ENCODE measurements at regions not wholly inside any gene's neighbourhood (a gene's known extent, or its start where the extent isn't known, plus 50 kb on each side); places are given as distances from the start of the nearest gene placed in this dataset.

DNA sequence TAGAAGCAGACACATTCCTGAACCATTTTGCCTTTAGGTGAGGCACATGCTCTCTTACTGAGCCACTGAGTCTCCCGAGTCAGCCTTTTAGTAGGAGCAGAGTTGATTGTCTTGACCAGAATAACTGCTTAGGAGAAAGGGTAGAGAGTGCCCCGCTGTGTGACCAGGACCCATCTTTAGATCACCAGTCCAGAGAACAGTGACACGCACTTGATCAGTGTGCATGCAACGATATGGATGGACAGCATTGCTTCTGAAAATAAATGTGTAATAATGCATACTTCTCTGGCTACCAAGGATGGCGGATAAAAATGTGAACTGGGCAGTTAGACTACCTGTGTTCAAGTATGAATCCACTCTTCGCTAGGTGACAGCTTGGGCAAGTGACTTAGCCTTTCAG, 897.7 kb downstream of the TRIML1 start:
- Histone ChIP-seq H3K27me3 (replicated peaks) (no peaks in the 10 kb centered on the region), H3K4me3 (no peak overlapping the region), H3K36me3 (no peaks in the 10 kb centered on the region)

DNA sequence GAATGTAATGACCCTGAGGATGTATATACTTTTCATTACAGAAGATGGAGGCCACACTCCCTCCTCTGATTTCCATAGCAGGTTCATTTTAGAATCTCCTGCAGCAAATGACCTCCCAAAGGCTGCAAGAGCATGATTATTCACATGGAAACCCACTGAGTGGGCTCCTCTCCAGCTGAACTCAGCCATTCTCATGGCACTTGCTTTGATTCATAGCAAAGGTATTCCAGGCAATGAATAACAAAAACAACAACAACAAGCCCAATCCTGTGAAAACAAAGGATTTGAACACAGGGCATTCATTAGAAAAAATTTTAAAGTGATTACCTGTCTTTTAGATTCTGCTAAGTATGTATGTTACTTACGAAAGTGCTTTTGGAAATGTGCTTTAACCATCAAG, 894.0 kb upstream of the FRG1 start:
- H3K4me3 ChIP-seq = no peak overlapping the region
- no peak overlapping the region for H3K27ac ChIP-seq
- DNase-seq (ENCODE audit: low read depth in 1 of 2, low spot score in 2 of 2) = no peak
- no peaks in the 10 kb centered on the region for H3K4me1 ChIP-seq (replicated peaks)
- H3K36me3 ChIP-seq = no peaks in the 10 kb centered on the region
- H3K9me3 ChIP-seq (replicated peaks) = no peaks in the 10 kb centered on the region
- H3K27me3 ChIP-seq (replicated peaks) = no peaks in the 10 kb centered on the region

More for the DNA sequence above, 897.7 kb downstream of the TRIML1 start:
- no peak for DNase-seq (ENCODE audit: low read depth in 1 of 2, low spot score in 2 of 2)
- H3K9me3 ChIP-seq (replicated peaks) = no peaks in the 10 kb centered on the region
- H3K27ac ChIP-seq = no peak overlapping the region
- H3K4me1 ChIP-seq (replicated peaks) = no peaks in the 10 kb centered on the region

DNA sequence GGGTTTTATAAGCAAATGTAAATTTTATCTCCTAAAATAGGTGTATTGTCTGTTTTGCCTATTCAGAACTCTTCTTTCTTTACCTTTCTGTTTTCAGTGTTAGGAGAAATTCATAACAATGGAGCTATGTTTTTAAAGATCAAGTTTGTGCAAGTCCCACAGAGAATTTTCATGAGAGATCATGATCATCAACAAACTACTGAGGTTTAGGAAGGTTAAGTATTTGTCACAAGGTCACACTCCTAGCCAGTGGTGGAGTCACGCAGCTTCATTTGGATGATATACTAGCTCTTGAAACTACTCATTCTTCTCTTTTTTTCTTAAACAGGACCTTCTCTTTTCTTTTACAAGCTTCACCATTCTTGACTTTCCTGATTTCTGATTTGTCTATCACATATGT, 892.6 kb upstream of the FRG1 start:
- DNase-seq (ENCODE audit: low read depth in 1 of 2, low spot score in 2 of 2) = no peak
- H3K36me3 ChIP-seq = no peaks in the 10 kb centered on the region
- no peak overlapping the region for H3K27ac ChIP-seq
- no peaks in the 10 kb centered on the region for H3K27me3 ChIP-seq (replicated peaks)
- no peak overlapping the region for H3K4me3 ChIP-seq
- H3K9me3 ChIP-seq (replicated peaks) = no peaks in the 10 kb centered on the region
- H3K4me1 ChIP-seq (replicated peaks) = no peaks in the 10 kb centered on the region

DNA sequence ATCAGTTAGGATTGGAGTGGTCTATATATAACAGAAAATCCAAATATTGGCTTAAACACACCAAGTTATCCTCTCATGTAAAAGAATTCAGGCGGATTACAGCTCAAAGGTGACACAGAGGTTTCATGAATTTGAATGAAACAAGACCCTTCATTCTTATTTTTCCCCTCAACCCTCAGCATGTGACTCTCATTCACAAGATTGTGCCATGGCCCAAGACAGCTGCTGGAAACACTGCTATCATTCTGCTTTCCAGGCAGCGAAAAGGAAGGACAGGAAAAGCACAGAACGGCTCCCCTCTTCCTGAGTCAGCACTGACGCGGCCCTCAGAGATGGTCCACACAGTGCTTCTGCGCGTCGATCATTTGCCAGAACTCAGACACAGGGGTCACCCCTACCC, 891.0 kb upstream of the FRG1 start:
- Histone ChIP-seq H3K9me3 (replicated peaks) (no peaks in the 10 kb centered on the region), H3K4me3 (no peak overlapping the region), H3K36me3 (no peaks in the 10 kb centered on the region), H3K4me1 (replicated peaks) (no peaks in the 10 kb centered on the region), H3K27me3 (replicated peaks) (no peaks in the 10 kb centered on the region), H3K27ac (no peak overlapping the region)
- no peak for DNase-seq (ENCODE audit: low read depth in 1 of 2, low spot score in 2 of 2)

DNA sequence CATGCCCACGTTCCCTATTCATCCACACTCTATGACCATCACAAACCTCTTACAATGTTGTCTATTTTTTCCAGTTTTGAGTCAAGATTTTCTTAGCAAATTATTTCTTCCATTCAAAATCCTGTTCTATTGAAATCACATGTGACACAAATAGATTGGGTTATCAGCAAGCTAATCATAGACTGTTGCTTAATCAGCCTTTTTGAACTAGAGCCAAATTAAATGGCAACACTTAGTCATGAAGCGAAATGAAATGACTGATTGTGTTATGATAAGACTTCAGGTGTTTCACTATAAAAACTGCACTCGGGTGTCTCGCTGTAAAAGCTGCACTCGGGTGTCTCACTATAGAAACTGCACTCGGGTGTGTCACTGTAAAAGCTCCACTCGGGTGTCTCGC, 890.0 kb upstream of the FRG1 start:
- Histone ChIP-seq H3K36me3 (no peaks in the 10 kb centered on the region), H3K27me3 (replicated peaks) (no peaks in the 10 kb centered on the region), H3K4me3 (no peak overlapping the region), H3K4me1 (replicated peaks) (no peaks in the 10 kb centered on the region), H3K9me3 (replicated peaks) (no peaks in the 10 kb centered on the region), H3K27ac (no peak overlapping the region)
- DNase-seq (ENCODE audit: low read depth in 1 of 2, low spot score in 2 of 2) = no peak

DNA sequence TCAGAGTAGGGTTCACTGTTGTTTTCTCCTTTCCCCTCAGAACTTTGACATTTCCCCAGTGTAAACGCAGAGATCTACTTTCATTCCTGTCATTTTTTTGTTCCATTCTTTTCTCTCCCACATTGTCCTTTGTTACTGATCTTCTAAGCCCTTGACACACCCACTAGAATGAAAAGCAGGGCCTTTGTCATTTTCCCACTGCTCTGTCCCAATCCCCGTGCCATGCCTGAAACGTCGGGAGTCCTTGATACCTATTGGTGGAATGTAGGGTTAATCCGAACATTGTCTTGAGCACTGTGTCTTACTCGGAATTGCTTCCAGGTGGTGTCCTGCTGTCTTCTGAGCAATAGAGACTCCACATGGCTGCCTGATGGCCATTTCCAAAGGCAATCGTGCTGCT, 887.1 kb upstream of the FRG1 start:
- no peak for DNase-seq (ENCODE audit: low read depth in 1 of 2, low spot score in 2 of 2)
- Histone ChIP-seq H3K36me3 (no peaks in the 10 kb centered on the region), H3K9me3 (replicated peaks) (no peaks in the 10 kb centered on the region), H3K4me3 (no peak overlapping the region), H3K27me3 (replicated peaks) (no peaks in the 10 kb centered on the region), H3K4me1 (replicated peaks) (no peaks in the 10 kb centered on the region), H3K27ac (no peak overlapping the region)

DNA sequence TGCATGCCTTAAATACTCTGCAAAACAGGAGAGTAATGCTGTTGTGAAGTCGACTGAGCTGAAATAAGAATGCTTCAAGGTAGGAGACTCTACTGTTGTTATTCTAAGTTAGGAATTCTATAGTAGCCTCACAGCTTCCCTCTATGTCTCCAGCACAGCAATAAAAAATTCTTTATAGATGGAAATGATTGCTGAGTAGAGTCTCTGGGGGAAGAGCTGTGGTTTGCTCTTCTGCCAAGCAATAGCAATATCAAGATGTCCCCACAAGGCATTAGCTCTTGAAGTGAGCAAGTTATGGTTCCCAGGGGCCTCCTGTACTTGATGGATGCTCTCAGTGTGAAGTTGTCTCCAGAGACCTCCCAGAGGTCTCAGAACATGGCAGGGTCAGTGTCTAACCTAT, 880.6 kb upstream of the FRG1 start:
- Histone ChIP-seq H3K27ac (no peak overlapping the region), H3K4me1 (replicated peaks) (no peaks in the 10 kb centered on the region), H3K27me3 (replicated peaks) (no peaks in the 10 kb centered on the region), H3K9me3 (replicated peaks) (no peaks in the 10 kb centered on the region; the same call in 1 of the 2 replicates), H3K4me3 (no peak overlapping the region), H3K36me3 (no peaks in the 10 kb centered on the region)
- no peak for DNase-seq (ENCODE audit: low read depth in 1 of 2, low spot score in 2 of 2)

DNA sequence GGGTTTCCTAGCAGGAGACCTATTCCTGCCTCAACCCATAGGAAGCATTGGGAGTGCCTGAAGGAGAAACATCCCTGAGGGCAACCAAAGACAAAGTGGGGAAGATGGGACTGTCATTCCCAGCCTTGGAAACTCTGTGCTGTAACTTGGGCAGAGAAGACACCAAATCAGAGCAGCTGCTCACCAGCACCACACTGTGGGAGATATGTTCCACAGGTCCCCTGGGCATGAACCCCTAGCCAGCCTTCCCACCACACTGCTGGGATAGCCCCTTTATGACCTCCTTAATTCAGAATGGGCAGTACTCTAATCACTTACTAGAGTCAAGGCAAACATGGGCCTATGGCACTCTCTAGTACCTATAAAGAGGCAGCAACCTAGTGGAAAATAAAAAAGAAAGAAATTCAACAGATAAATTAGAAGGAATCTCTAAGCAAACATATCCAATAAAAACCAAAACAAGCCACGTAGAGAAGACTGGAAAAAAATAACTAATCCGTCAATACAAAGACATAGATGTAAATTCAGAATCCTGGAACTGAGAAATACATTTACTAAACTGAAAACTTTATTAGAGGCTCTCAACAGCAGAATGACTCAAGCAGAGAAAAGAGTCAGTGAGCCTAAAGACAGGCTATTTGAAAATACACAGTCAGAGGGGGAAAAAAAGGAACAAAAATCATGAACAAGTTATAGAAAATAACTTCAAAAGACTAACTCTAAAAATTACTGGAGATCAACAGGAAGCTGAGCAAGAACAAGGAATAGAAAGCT, 878.4 kb upstream of the FRG1 start:
- H3K27me3 ChIP-seq (replicated peaks) = no peaks in the 10 kb centered on the region
- no peaks in the 10 kb centered on the region for H3K36me3 ChIP-seq
- no peaks in the 10 kb centered on the region for H3K4me1 ChIP-seq (replicated peaks)
- no peak for DNase-seq (ENCODE audit: low read depth in 1 of 2, low spot score in 2 of 2)
- H3K9me3 ChIP-seq (replicated peaks) = no peaks in the 10 kb centered on the region; the same call in 1 of the 2 replicates
- H3K4me3 ChIP-seq = no peak overlapping the region
- H3K27ac ChIP-seq = no peak overlapping the region

DNA sequence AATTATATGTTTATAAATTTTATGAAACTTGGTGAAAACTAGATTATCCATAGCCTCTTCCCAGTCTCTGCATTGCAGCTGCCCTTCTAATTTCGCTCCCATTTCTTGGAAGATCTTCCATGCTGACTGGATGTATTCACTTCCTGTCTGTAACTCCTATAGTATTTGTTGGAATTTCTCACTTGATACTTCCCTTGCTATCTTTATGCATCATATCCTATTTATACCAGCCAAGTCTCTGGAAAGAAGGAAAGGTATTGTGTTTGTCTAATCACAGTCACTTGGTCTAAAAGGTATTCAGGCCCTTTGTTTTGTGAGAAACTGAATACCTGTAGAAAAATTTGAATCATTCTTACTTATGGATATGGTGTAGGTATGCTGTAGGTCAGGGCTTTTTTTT, 870.9 kb upstream of the FRG1 start:
- no peak overlapping the region for H3K27ac ChIP-seq
- no peaks in the 10 kb centered on the region for H3K27me3 ChIP-seq (replicated peaks)
- no peak for DNase-seq (ENCODE audit: low read depth in 1 of 2, low spot score in 2 of 2)
- no peak overlapping the region for H3K4me3 ChIP-seq
- no peaks in the 10 kb centered on the region for H3K36me3 ChIP-seq
- H3K4me1 ChIP-seq (replicated peaks) = no peaks in the 10 kb centered on the region
- peaks cover 3% of the 10 kb centered on the region; the same call in 1 of the 2 replicates for H3K9me3 ChIP-seq (replicated peaks)

DNA sequence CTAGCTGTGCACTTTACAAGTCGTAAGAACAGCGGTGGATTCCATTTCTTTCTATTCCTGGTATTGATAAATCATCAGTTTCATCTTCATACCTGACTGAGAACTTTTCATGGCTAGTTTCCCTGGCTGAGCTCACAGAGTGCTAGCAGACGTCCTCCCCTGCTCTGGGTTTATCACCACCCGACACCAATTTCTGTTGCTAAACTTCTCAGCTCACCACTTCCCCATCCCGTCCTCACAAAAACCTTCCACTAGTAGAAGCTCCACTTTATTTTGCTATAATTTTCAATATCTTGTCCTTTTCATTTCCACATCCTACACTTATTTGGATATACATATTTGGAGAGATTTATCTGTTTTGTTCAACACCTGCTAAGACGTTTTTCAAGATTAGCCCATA, 869.4 kb upstream of the FRG1 start:
- Histone ChIP-seq H3K36me3 (no peaks in the 10 kb centered on the region), H3K27me3 (replicated peaks) (no peaks in the 10 kb centered on the region), H3K27ac (no peak overlapping the region), H3K4me3 (no peak overlapping the region), H3K9me3 (replicated peaks) (peaks cover 3% of the 10 kb centered on the region; the same call in 1 of the 2 replicates), H3K4me1 (replicated peaks) (no peaks in the 10 kb centered on the region)
- no peak for DNase-seq (ENCODE audit: low read depth in 1 of 2, low spot score in 2 of 2)

DNA sequence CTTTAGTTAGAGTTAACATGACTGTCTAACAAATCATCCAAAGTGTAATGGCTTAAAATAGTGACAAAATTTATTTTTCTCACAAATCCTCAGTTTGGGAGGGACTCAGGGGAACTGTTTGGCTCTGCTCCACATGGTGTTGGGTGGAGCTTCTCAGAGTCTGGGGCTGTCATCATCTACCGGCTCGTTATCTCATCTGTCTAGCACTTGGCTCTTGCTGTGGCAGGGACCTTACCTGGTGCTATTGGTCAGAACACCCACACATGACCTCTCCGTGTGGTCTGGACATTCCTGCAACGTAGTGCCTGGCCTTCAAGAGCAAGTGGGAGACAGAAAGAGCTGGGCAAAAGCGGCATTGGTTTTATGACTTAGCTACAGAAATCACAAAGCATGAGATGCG, 866.9 kb upstream of the FRG1 start:
- Histone ChIP-seq H3K4me1 (replicated peaks) (no peaks in the 10 kb centered on the region), H3K9me3 (replicated peaks) (peaks cover 3% of the 10 kb centered on the region; the same call in 1 of the 2 replicates), H3K27me3 (replicated peaks) (no peaks in the 10 kb centered on the region), H3K27ac (no peak overlapping the region), H3K36me3 (no peaks in the 10 kb centered on the region), H3K4me3 (no peak overlapping the region)
- DNase-seq (ENCODE audit: low read depth in 1 of 2, low spot score in 2 of 2) = no peak

DNA sequence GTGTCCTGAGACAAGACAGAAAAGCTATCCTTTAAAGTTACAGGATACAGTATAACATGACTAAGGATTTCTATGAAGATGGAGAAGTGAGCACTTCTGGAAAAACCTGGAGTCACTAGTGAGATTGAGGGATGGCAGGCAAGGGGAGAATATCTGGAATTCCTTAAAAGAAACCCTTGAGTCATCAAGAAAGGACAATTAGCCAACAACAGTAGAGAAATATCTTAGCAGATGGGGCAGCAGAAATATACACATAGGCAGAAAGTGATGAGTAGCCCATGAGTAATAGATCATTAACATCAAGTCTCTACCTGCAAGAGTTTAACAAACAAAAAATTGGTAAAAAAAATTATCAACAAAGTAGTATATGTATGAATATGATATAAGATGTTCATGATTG, 858.8 kb upstream of the FRG1 start:
- H3K4me3 ChIP-seq = no peak overlapping the region
- H3K4me1 ChIP-seq (replicated peaks) = no peaks in the 10 kb centered on the region
- no peaks in the 10 kb centered on the region; the same call in 1 of the 2 replicates for H3K9me3 ChIP-seq (replicated peaks)
- no peak overlapping the region for H3K27ac ChIP-seq
- DNase-seq (ENCODE audit: low read depth in 1 of 2, low spot score in 2 of 2) = no peak
- no peaks in the 10 kb centered on the region for H3K27me3 ChIP-seq (replicated peaks)
- no peaks in the 10 kb centered on the region for H3K36me3 ChIP-seq

DNA sequence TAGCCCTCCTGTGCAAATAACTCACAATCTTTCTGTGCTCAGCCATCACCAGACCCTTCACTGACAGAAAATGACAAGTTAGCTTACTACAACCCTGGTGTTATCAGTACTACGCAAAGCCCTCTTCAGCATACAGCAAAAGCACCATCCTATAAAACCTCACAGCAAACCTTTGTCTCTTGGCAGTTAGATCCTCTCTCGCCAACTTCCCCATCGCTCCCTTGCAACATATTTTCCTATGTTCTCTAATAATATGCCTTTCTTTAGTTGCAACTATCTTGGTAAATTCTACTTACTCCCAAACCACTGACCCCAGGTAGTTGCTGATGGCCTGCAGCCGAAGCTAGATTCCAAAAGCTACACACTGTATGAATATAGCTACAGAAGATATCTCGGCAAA, 856.9 kb upstream of the FRG1 start:
- H3K27ac ChIP-seq = no peak overlapping the region

DNA sequence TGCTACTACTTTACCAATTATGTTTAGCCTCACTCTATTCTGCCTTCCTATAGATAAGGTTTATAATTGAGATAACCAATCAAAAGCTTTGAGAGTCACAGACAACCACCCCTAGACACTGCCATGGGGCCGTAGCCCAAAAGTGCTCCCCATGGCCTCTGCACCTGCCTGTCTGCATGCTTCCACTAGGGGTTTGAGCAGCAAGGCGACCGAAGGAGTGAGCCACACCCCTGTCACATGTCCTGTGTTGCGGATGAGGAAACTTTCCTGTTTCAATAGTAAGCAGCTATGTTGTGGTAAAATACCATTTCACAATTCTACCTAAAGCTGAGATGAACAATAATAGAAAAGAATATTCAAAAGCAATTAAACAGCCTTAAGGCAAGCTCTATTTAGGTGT, 856.0 kb upstream of the FRG1 start:
- Histone ChIP-seq H3K27me3 (replicated peaks) (no peaks in the 10 kb centered on the region), H3K27ac (no peak overlapping the region), H3K4me3 (no peak overlapping the region), H3K36me3 (no peaks in the 10 kb centered on the region), H3K9me3 (replicated peaks) (no peaks in the 10 kb centered on the region; the same call in 1 of the 2 replicates), H3K4me1 (replicated peaks) (no peaks in the 10 kb centered on the region)
- no peak for DNase-seq (ENCODE audit: low read depth in 1 of 2, low spot score in 2 of 2)

More for the DNA sequence above, 856.9 kb upstream of the FRG1 start:
- Histone ChIP-seq H3K27me3 (replicated peaks) (no peaks in the 10 kb centered on the region), H3K9me3 (replicated peaks) (no peaks in the 10 kb centered on the region; the same call in 1 of the 2 replicates), H3K4me3 (no peak overlapping the region), H3K4me1 (replicated peaks) (no peaks in the 10 kb centered on the region), H3K36me3 (no peaks in the 10 kb centered on the region)
- DNase-seq (ENCODE audit: low read depth in 1 of 2, low spot score in 2 of 2) = no peak

DNA sequence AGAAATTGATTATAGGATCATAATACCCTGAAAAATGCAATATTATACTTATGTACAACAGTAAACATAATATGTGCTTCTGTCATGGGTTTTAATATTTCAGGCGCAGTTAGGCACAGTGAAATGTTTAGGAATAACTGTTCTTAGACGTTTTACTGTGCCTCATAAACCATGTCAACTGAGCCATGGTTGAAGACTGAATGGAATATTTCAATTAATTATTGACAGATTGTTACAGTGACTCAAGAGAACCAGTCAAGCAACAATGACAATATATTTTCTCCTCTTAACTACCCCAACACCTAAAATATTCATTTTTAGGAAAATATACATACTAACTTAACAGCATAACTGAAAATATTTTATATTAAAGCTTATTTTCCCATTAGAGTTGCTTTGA, 852.7 kb upstream of the FRG1 start:
- Histone ChIP-seq H3K27ac (no peak overlapping the region), H3K27me3 (replicated peaks) (no peaks in the 10 kb centered on the region), H3K9me3 (replicated peaks) (no peaks in the 10 kb centered on the region; the same call in 1 of the 2 replicates), H3K4me3 (no peak overlapping the region), H3K36me3 (no peaks in the 10 kb centered on the region), H3K4me1 (replicated peaks) (no peaks in the 10 kb centered on the region)
- no peak for DNase-seq (ENCODE audit: low read depth in 1 of 2, low spot score in 2 of 2)

Data from SJSA1 (cell line).